Testis (tissue), 2 donors: ENCODE measurements at regions not wholly inside any gene's neighbourhood (a gene's known extent, or its start where the extent isn't known, plus 50 kb on each side); places are given as distances from the start of the nearest gene placed in this dataset.

ENCODE experiments used
- CTCF ChIP-seq, 3 experiments: fragments of 450-650 bp in 2 of 3; fragments of 200-600 bp in 1 of 3; sonication (generic) in 1 of 3; IDR thresholded peaks; one replicate each; pipeline ENCODE4 v1.5.1; 2016 to 2019; ENCODE audit warnings: antibody characterized with exemption in 3 of 3, mild to moderate bottlenecking in 2 of 3, moderate library complexity in 1 of 3
- POLR2A ChIP-seq: fragments of 450-650 bp; IDR thresholded peaks from one replicate; pipeline ENCODE4 v1.6.1; 2017; ENCODE audit warnings: antibody characterized with exemption, mild to moderate bottlenecking, moderate library complexity

GRCh38 chr2:200174433-200175216, 131.9 kb upstream of the SPATS2L start:
- TF ChIP-seq POLR2A = no peak
- TF ChIP-seq CTCF (IDR thresholded peaks at IDR 0.05) = no peak
